Panc1 (cell line): ENCODE measurements at regions not wholly inside any gene's neighbourhood (a gene's known extent, or its start where the extent isn't known, plus 50 kb on each side); places are given as distances from the start of the nearest gene placed in this dataset.

Experiments used
- ATAC-seq: fragments of 200-7000 bp; cut with Tn5 transposase; 2 replicates; pipeline ENCODE4 v1.9.1; 2020; ENCODE audit warnings: mild to moderate bottlenecking, moderate library complexity
- BruUV-seq: library from RNA; stranded (reverse); fragments of 400-500 nt; replicated peaks from 2 replicates; lab custom pipeline; 2021; lab: Mats Ljungman, UMichigan
- CTCF ChIA-PET: fragments of 300-600 bp; sonication (Branson Sonifier 250); formaldehyde crosslinking; loops from one replicate; lab custom pipeline; 2022; ENCODE audit warnings: antibody characterized with exemption; lab: Charles Lee
- POLR2A ChIA-PET: fragments of 300-600 bp; sonication (Branson Sonifier 250); formaldehyde crosslinking; loops from one replicate; lab custom pipeline; 2022; ENCODE audit warnings: antibody characterized with exemption; lab: Charles Lee
- DNase-seq: peaks from one replicate; pipeline ENCODE4 v3.0.0-alpha.2; 2010; ENCODE audit warnings: low read depth, low spot score
- H3K27ac ChIP-seq: 2 replicates; pipeline ENCODE4 v1.5.1; 2011; ENCODE audit warnings: mild to moderate bottlenecking, low read length, inconsistent platforms
- H3K27me3 ChIP-seq: fragments of 200-500 bp; sonication (Bioruptor generic); 2 replicates; pipeline ENCODE4 v1.6.0; 2014; ENCODE audit warnings: low read length, inconsistent platforms; ENCODE audit not compliant: control insufficient read depth, insufficient read depth
- H3K36me3 ChIP-seq: fragments of 200-500 bp; sonication (Bioruptor generic); 2 replicates; pipeline ENCODE4 v1.5.1; 2014; ENCODE audit warnings: inconsistent platforms, mild to moderate bottlenecking, low read length, moderate library complexity; ENCODE audit not compliant: control insufficient read depth, insufficient read depth
- H3K4me1 ChIP-seq: 2 replicates; pipeline ENCODE4 v1.5.1; 2011; ENCODE audit warnings: inconsistent platforms, mild to moderate bottlenecking, low read length, moderate library complexity; ENCODE audit not compliant: control insufficient read depth, insufficient read depth
- H3K4me3 ChIP-seq, 2 experiments: 2 replicates each; pipeline ENCODE4 v1.5.1; 2011 to 2012; ENCODE audit warnings: low read depth in 2 of 2, low read length in 2 of 2, mild to moderate bottlenecking in 2 of 2, inconsistent platforms in 1 of 2, moderate library complexity in 1 of 2
- H3K9me3 ChIP-seq: fragments of 200-500 bp; sonication (Bioruptor generic); 2 replicates; pipeline ENCODE4 v1.5.1; 2014; ENCODE audit warnings: low read depth, mild to moderate bottlenecking, inconsistent platforms, low read length, moderate library complexity; ENCODE audit not compliant: control insufficient read depth, insufficient read depth
- POLR2AphosphoS5 ChIP-seq: IDR thresholded peaks from 2 replicates; pipeline ENCODE4 v1.6.1; 2012; ENCODE audit warnings: mild to moderate bottlenecking, low read depth, low read length, moderate library complexity
- REST ChIP-seq, 2 experiments: IDR thresholded peaks; 2 replicates each; pipeline ENCODE4 v1.6.1; 2011 to 2012; ENCODE audit warnings: low read depth in 2 of 2, control low read depth in 1 of 2, low read length in 1 of 2, mild to moderate bottlenecking in 1 of 2, moderate library complexity in 1 of 2; ENCODE audit not compliant: insufficient read depth in 1 of 2
- SIN3A ChIP-seq: IDR thresholded peaks from 2 replicates; pipeline ENCODE4 v1.6.1; 2012; ENCODE audit warnings: low read depth, mild to moderate bottlenecking, low read length, moderate library complexity, borderline replicate concordance; ENCODE audit not compliant: insufficient read depth
- TCF7L2 ChIP-seq: IDR thresholded peaks from 2 replicates; pipeline ENCODE4 v1.6.1; 2011; ENCODE audit warnings: mild to moderate bottlenecking, low read depth, low read length, inconsistent platforms
- in situ Hi-C: cut with HindIII; loops from 2 replicates; pipeline ENCODE4 v1.10.0; 2016; ENCODE audit warnings: low sequenced_read_pairs, low pct_unique_long_range_greater_than_20kb
- intact Hi-C: fragments of 100-400 bp; cut with micrococcal nuclease; formaldehyde crosslinking; loops from one replicate; pipeline ENCODE4 v1.10.0; 2022; ENCODE audit not compliant: unreplicated experiment
- TF ChIP-seq, protein P1 (sequence below): fragments of 450-650 bp; IDR thresholded peaks from 2 replicates; pipeline ENCODE4 v1.5.1; 2017; ENCODE audit warnings: mild to moderate bottlenecking

GRCh38 chr9:3014178-3014577 is 170.3 kb upstream of the PUM3 start:
- in situ Hi-C loops (no loop called here), intact Hi-C loops (no loop called here)
- BruUV-seq: no TSS peak
- ChIA-PET POLR2A (no interaction called here), CTCF (no interaction called here)
- H3K4me1 ChIP-seq: no peaks in the 10 kb centered on the region
- ATAC-seq (no peak), DNase-seq (no peak)
- TF ChIP-seq SIN3A: no peak
- H3K4me3 ChIP-seq: no peak overlapping the region
- no peaks in the 10 kb centered on the region for H3K36me3 ChIP-seq
- H3K27ac ChIP-seq: no peak overlapping the region
- no peaks in the 10 kb centered on the region for H3K27me3 ChIP-seq
- no peaks in the 10 kb centered on the region for H3K9me3 ChIP-seq

DNA sequence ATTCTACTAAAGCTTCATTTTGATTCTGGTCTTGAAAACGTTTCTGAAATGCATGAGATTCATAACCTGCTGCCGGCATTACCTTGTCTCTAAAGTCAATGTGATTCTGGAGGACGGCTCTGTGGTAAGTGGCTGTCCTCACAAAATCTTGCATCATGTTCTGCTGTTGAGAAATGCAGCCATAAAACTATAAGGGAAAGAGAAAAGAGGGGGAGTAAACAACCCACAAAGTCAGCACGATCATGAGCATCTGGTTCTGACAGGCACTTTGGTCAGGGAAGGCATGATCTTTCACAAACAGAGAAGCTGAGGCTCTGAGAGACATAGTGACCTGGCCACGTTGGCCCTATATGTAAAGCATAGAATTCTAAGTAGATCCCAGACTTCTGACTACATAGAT is 168.9 kb upstream of the PUM3 start:
- ChIA-PET CTCF (no interaction called here), POLR2A (no interaction called here)
- H3K4me1 ChIP-seq: no peaks in the 10 kb centered on the region
- H3K4me3 ChIP-seq: no peak overlapping the region
- in situ Hi-C loops: no loop called here
- BruUV-seq: no TSS peak
- H3K27ac ChIP-seq: no peak overlapping the region
- ATAC-seq: no peak
- no peaks in the 10 kb centered on the region for H3K9me3 ChIP-seq
- no peak for DNase-seq
- intact Hi-C loops: no loop called here
- no peaks in the 10 kb centered on the region for H3K27me3 ChIP-seq
- TF ChIP-seq POLR2AphosphoS5 (no peak), REST (IDR thresholded peaks at IDR 0.05; ENCODE audit: insufficient read depth in 1 of 2, low read depth in 2 of 2, low read length in 1 of 2) (no peak)
- TF ChIP-seq, protein P1, sequence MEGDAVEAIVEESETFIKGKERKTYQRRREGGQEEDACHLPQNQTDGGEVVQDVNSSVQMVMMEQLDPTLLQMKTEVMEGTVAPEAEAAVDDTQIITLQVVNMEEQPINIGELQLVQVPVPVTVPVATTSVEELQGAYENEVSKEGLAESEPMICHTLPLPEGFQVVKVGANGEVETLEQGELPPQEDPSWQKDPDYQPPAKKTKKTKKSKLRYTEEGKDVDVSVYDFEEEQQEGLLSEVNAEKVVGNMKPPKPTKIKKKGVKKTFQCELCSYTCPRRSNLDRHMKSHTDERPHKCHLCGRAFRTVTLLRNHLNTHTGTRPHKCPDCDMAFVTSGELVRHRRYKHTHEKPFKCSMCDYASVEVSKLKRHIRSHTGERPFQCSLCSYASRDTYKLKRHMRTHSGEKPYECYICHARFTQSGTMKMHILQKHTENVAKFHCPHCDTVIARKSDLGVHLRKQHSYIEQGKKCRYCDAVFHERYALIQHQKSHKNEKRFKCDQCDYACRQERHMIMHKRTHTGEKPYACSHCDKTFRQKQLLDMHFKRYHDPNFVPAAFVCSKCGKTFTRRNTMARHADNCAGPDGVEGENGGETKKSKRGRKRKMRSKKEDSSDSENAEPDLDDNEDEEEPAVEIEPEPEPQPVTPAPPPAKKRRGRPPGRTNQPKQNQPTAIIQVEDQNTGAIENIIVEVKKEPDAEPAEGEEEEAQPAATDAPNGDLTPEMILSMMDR: no peak
- H3K36me3 ChIP-seq: no peaks in the 10 kb centered on the region

GRCh38 chr9:3012245-3012644 is 168.3 kb upstream of the PUM3 start:
- ATAC-seq: no peak
- no peaks in the 10 kb centered on the region for H3K4me1 ChIP-seq
- TF ChIP-seq TCF7L2: no peak
- TF ChIP-seq, protein P1: no peak
- no peak for TF ChIP-seq SIN3A
- TF ChIP-seq REST (IDR thresholded peaks at IDR 0.05; ENCODE audit: insufficient read depth in 1 of 2, low read depth in 2 of 2, low read length in 1 of 2): no peak
- TF ChIP-seq POLR2AphosphoS5: no peak
- DNase-seq: no peak
- in situ Hi-C loops (no loop called here), intact Hi-C loops (no loop called here)
- H3K9me3 ChIP-seq: no peaks in the 10 kb centered on the region
- ChIA-PET POLR2A (no interaction called here), CTCF (no interaction called here)
- H3K4me3 ChIP-seq: no peak overlapping the region
- BruUV-seq: no TSS peak
- no peaks in the 10 kb centered on the region for H3K27me3 ChIP-seq
- H3K36me3 ChIP-seq: no peaks in the 10 kb centered on the region
- no peak overlapping the region for H3K27ac ChIP-seq
